H1 (cell line): ENCODE measurements at regions not wholly inside any gene's neighbourhood (a gene's known extent, or its start where the extent isn't known, plus 50 kb on each side); places are given as distances from the start of the nearest gene placed in this dataset.

Experiments
- EP300 ChIP-seq, 2 experiments: IDR thresholded peaks; 1 replicate in 1 of 2; 2 replicates in 1 of 2; pipeline ENCODE4 v1.6.1; 2011 to 2012; ENCODE audit warnings: low read depth in 2 of 2, low read length in 2 of 2, mild to moderate bottlenecking in 2 of 2, borderline replicate concordance in 1 of 2, inconsistent platforms in 1 of 2, moderate library complexity in 1 of 2
- HDAC6 ChIP-seq: IDR thresholded peaks from one replicate; pipeline ENCODE4 v1.7.1; 2012; ENCODE audit warnings: low read depth, mild to moderate bottlenecking, inconsistent platforms, low read length, moderate library complexity
- SAP30 ChIP-seq: fragments of 300-600 bp; sonication (generic); IDR thresholded peaks from 2 replicates; pipeline ENCODE4 v1.7.1; 2012; ENCODE audit warnings: low read length, moderate library complexity, mild to moderate bottlenecking, inconsistent platforms; ENCODE audit not compliant: insufficient read depth, insufficient replicate concordance

DNA sequence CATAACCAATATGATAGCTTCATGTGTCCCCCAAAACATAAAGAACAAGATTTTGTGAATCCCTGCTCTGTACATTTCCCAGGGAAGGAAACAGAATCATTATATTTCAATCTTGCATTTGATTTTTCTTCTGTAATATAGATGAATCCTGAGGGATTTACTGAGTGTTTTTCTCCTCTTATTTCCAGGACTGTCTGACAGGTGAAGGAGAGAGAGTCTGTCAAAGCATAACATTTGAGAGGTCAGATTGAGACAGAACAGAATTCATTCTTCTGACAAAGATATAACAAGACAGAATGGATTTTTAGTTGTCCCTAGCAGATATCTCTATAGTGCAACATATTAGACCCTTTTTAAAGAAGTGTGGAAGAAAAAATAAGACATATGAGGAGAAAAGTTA, 354.5 kb upstream of the IZUMO3 start (continued):
- TF ChIP-seq EP300 (IDR thresholded peaks at IDR 0.05; ENCODE audit: borderline replicate concordance in 1 of 2, low read depth in 2 of 2, low read length in 2 of 2), result no peak
- TF ChIP-seq SAP30, result no peak
- no peak for TF ChIP-seq HDAC6
